Endothelial cell of umbilical vein (primary cell): ENCODE measurements at regions not wholly inside any gene's neighbourhood (a gene's known extent, or its start where the extent isn't known, plus 50 kb on each side); places are given as distances from the start of the nearest gene placed in this dataset.
A peak's percentile ranks its signal among the peaks of the same experiment; 100 is the strongest.

ENCODE experiments used
- BruUV-seq: library from RNA; stranded (reverse); fragments of 400-500 nt; replicated peaks from 2 replicates; lab custom pipeline; 2021; lab: Mats Ljungman, UMichigan
- CTCF ChIA-PET: fragments of 300-600, 350-600 bp; sonication (Branson Sonifier 250); formaldehyde crosslinking; loops from one replicate; lab custom pipeline; 2021; ENCODE audit warnings: antibody characterized with exemption, inconsistent platforms; lab: Charles Lee
- POLR2A ChIA-PET: fragments of 300-600, 350-600 bp; sonication (Branson Sonifier 250); formaldehyde crosslinking; loops from one replicate; lab custom pipeline; 2021; ENCODE audit warnings: antibody characterized with exemption, inconsistent platforms; lab: Charles Lee
- DNase-seq: peaks from one replicate; pipeline ENCODE4 v3.0.0-alpha.2; 2011; ENCODE audit warnings: low read depth, low spot score
- FAIRE-seq: peaks from 2 replicates; lab custom pipeline; 2011; peaks lifted over from hg19 to GRCh38; lab: Jason Lieb, UNC
- H2AFZ ChIP-seq: 2 replicates; pipeline ENCODE4 v1.6.0; 2012; ENCODE audit warnings: low read depth, low read length, control low read depth, inconsistent platforms
- H3K27ac ChIP-seq: 2 replicates; pipeline ENCODE4 v1.5.1; 2011; ENCODE audit warnings: low read depth, mild to moderate bottlenecking, control low read depth, low read length, moderate library complexity; ENCODE audit not compliant: insufficient read depth
- H3K27me3 ChIP-seq, 2 experiments: 2 replicates each; pipeline versions ENCODE4 v1.6.0 to v1.6.1; 2011; ENCODE audit warnings: low read length in 2 of 2, mixed read lengths in 1 of 2; ENCODE audit not compliant: control insufficient read depth in 2 of 2, insufficient read depth in 2 of 2
- H3K36me3 ChIP-seq, 2 experiments: 2 replicates in 1 of 2; 3 replicates in 1 of 2; pipeline ENCODE4 v1.5.1; 2011; ENCODE audit warnings: low read length in 2 of 2, mild to moderate bottlenecking in 1 of 2, moderate library complexity in 1 of 2; ENCODE audit not compliant: control insufficient read depth in 2 of 2, insufficient read depth in 2 of 2; ENCODE audit errors: extremely low read depth in 1 of 2
- H3K4me1 ChIP-seq: 3 replicates; pipeline ENCODE4 v1.5.1; 2011; ENCODE audit warnings: mild to moderate bottlenecking, low read length; ENCODE audit not compliant: control insufficient read depth, insufficient read depth; ENCODE audit errors: extremely low read depth
- H3K4me2 ChIP-seq: 2 replicates; pipeline ENCODE4 v1.6.1; 2011; ENCODE audit warnings: low read length, control low read depth, mixed read lengths; ENCODE audit not compliant: insufficient read depth
- H3K4me3 ChIP-seq, 3 experiments: fragments of 200-600 bp in 1 of 3; sonication (generic), shearing (Covaris generic) in 1 of 3; replicated peaks in 1 of 3; 2 replicates each; pipeline ENCODE4 v1.5.1; 2011 to 2016; ENCODE audit warnings: control low read depth in 3 of 3, low read length in 3 of 3, mild to moderate bottlenecking in 2 of 3, inconsistent platforms in 1 of 3, low read depth in 1 of 3, moderate library complexity in 1 of 3; ENCODE audit not compliant: insufficient read depth in 1 of 3
- H3K79me2 ChIP-seq: 2 replicates; pipeline ENCODE4 v1.6.0; 2012; ENCODE audit warnings: low read length, inconsistent platforms; ENCODE audit not compliant: control insufficient read depth, insufficient read depth
- H3K9ac ChIP-seq: replicated peaks from 2 replicates; pipeline ENCODE3; 2011; ENCODE audit warnings: low read length, control low read depth; ENCODE audit not compliant: insufficient read depth; ENCODE audit errors: extremely low read depth
- H3K9me1 ChIP-seq: replicated peaks from 3 replicates; pipeline ENCODE4 v1.6.0; 2011; ENCODE audit warnings: mild to moderate bottlenecking, low read length; ENCODE audit not compliant: control insufficient read depth, insufficient read depth; ENCODE audit errors: extremely low read depth
- H3K9me3 ChIP-seq: replicated peaks from 2 replicates; pipeline ENCODE4 v1.5.1; 2012; ENCODE audit warnings: low read length, inconsistent platforms; ENCODE audit not compliant: control insufficient read depth, insufficient read depth
- H4K20me1 ChIP-seq: replicated peaks from 2 replicates; pipeline ENCODE3; 2011; ENCODE audit warnings: mild to moderate bottlenecking, low read length; ENCODE audit not compliant: control insufficient read depth, insufficient read depth; ENCODE audit errors: extremely low read depth
- CTCF ChIP-seq, 2 donors: IDR thresholded peaks; 1 replicate in 1 of 2; 2 replicates in 1 of 2; pipeline ENCODE4 v1.5.1; 2011; ENCODE audit warnings: low read length in 2 of 2, mild to moderate bottlenecking in 2 of 2, moderate library complexity in 2 of 2, control low read depth in 1 of 2, inconsistent platforms in 1 of 2, low read depth in 1 of 2; ENCODE audit not compliant: insufficient read depth in 1 of 2; ENCODE audit errors: extremely low read depth in 1 of 2
- JUN ChIP-seq: IDR thresholded peaks from 2 replicates; pipeline ENCODE4 v1.6.1; 2011; ENCODE audit warnings: borderline replicate concordance, low read depth; ENCODE audit not compliant: insufficient read length, insufficient read depth
- MYC ChIP-seq: IDR thresholded peaks from one replicate; pipeline ENCODE4 v1.6.1; 2011; ENCODE audit warnings: mild to moderate bottlenecking, low read depth, low read length
- POLR2AphosphoS5 ChIP-seq: IDR thresholded peaks from 2 replicates; pipeline ENCODE4 v1.6.1; 2012; ENCODE audit warnings: low read depth, mild to moderate bottlenecking, control low read depth, low read length, moderate library complexity; ENCODE audit not compliant: insufficient read depth
- dilution Hi-C: fragments of 300-500 bp; cut with MboI; formaldehyde crosslinking; loops from one replicate; pipeline ENCODE4 v1.15.0; 2019; ENCODE audit warnings: low sequenced_read_pairs; ENCODE audit not compliant: extremely low pct_ligation_motif_present
- intact Hi-C: fragments of 100-400 bp; cut with micrococcal nuclease; formaldehyde crosslinking; loops from one replicate; pipeline ENCODE4 v1.10.0; 2022

GRCh38 chr4:123977641-123978081 lies 581.1 kb downstream of the SPRY1 start:
- H3K4me1 ChIP-seq: peaks cover 38% of the 10 kb centered on the region
- BruUV-seq: no TSS peak
- H3K27me3 ChIP-seq: no peaks in the 10 kb centered on the region
- H3K27ac ChIP-seq: no peak overlapping the region
- H3K9me1 ChIP-seq: no peaks in the 10 kb centered on the region
- POLR2A ChIA-PET: no interaction called here
- dilution Hi-C loops (no loop called here), intact Hi-C loops (no loop called here)
- H3K79me2 ChIP-seq: no peaks in the 10 kb centered on the region
- H3K9ac ChIP-seq: no peak overlapping the region
- H4K20me1 ChIP-seq: no peaks in the 10 kb centered on the region
- DNase-seq (peak; percentile 53), FAIRE-seq (no peak)
- H2AFZ ChIP-seq: no peak overlapping the region
- TF ChIP-seq MYC (no peak), CTCF (IDR thresholded peaks at IDR 0.05; ENCODE audit: extremely low read depth in 1 of 2, insufficient read depth in 1 of 2, low read depth in 1 of 2, low read length in 2 of 2) (no peak), JUN (peak; percentile 47)
- no peak overlapping the region for H3K4me2 ChIP-seq
- CTCF ChIA-PET: interaction anchor here (1.1 to 1.5 kb wide), 2 partner anchors 13 to 131 kb away, joined by 3 read pairs; no protein-coding TSS in a partner anchor
- no peaks in the 10 kb centered on the region for H3K9me3 ChIP-seq
- H3K4me3 ChIP-seq: no peak overlapping the region
- H3K36me3 ChIP-seq: no peaks in the 10 kb centered on the region

GRCh38 chr4:123978637-123979036 lies 582.0 kb downstream of the SPRY1 start:
- H3K9me1 ChIP-seq: no peaks in the 10 kb centered on the region
- no peak overlapping the region for H3K9ac ChIP-seq
- no peak for DNase-seq
- ChIA-PET POLR2A (no interaction called here), CTCF (no interaction called here)
- H3K4me3 ChIP-seq: no peak overlapping the region
- no peak for FAIRE-seq
- BruUV-seq: no TSS peak
- H3K27me3 ChIP-seq: no peaks in the 10 kb centered on the region
- H3K4me1 ChIP-seq: peaks cover 38% of the 10 kb centered on the region
- TF ChIP-seq POLR2AphosphoS5 (no peak), MYC (no peak)
- no peaks in the 10 kb centered on the region for H3K79me2 ChIP-seq
- no peak overlapping the region for H2AFZ ChIP-seq
- intact Hi-C loops (no loop called here), dilution Hi-C loops (no loop called here)
- H3K36me3 ChIP-seq: no peaks in the 10 kb centered on the region
- H3K27ac ChIP-seq: no peak overlapping the region
- H4K20me1 ChIP-seq: no peaks in the 10 kb centered on the region
- no peaks in the 10 kb centered on the region for H3K9me3 ChIP-seq
- no peak overlapping the region for H3K4me2 ChIP-seq
